ENCODE measurements at regions not wholly inside any gene's neighbourhood (a gene's known extent, or its start where the extent isn't known, plus 50 kb on each side); places are given as distances from the start of the nearest gene placed in this dataset.

DNA sequence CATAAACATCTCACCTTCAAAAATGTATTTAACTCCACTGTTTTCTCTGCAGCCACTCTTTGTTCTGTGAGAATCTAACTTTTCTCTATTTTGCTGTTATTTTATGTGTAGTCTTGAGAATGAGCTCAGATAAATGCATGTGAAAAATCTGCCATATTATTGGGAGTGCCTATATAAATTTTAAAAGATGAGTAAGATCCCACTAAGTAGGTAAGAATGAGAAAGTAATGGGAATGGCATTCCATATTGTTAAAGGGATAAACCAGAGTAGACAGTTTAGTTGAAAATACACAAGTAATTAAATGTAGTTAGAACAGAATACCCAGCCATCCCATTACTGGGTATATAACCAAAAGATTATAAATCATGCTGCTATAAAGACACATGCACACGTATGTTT lies 817.2 kb downstream of the FAM181B start:
- TF ChIP-seq, protein P1, sequence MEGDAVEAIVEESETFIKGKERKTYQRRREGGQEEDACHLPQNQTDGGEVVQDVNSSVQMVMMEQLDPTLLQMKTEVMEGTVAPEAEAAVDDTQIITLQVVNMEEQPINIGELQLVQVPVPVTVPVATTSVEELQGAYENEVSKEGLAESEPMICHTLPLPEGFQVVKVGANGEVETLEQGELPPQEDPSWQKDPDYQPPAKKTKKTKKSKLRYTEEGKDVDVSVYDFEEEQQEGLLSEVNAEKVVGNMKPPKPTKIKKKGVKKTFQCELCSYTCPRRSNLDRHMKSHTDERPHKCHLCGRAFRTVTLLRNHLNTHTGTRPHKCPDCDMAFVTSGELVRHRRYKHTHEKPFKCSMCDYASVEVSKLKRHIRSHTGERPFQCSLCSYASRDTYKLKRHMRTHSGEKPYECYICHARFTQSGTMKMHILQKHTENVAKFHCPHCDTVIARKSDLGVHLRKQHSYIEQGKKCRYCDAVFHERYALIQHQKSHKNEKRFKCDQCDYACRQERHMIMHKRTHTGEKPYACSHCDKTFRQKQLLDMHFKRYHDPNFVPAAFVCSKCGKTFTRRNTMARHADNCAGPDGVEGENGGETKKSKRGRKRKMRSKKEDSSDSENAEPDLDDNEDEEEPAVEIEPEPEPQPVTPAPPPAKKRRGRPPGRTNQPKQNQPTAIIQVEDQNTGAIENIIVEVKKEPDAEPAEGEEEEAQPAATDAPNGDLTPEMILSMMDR (IDR thresholded peaks at IDR 0.05) = no peak

DNA sequence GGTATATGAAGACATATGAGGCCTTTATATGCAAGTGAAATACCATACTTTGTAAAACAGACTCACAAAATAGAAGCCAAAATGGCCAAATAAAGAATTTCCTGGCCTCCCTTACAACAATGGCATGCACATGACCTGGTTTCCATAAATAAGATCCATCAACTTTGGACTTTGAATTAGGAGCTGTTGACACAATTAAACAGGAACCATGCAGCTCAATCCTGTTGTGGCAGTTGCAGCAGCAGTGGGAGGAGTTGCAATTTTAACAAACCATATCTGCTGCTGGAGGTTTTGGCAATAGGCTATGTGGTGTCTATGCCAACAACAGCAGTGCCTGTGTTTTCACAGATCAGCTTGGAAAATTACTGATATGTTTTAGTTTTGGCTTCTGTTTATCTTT lies 818.6 kb downstream of the FAM181B start:
- TF ChIP-seq, protein P1 (IDR thresholded peaks at IDR 0.05) = no peak

DNA sequence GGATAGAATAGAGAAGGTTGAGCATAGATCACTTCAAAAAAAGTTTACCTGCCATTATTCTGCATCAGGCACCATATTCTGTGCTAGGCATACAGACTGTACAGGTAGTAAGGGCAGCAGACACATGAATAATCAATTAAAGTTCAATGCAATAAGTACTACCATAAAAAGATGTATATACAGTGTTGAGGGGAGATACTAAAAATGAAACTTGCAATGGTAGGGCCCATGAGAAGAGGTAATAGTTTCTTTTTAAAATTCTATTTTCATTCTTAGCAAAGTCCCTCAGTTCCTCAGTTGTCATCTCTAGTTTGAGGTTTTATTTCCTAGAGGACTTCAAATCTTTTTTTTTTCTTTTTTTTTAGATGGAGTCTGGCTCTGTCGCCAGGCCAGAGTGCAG lies 819.9 kb downstream of the FAM181B start:
- TF ChIP-seq, protein P1 (IDR thresholded peaks at IDR 0.05) = no peak

DNA sequence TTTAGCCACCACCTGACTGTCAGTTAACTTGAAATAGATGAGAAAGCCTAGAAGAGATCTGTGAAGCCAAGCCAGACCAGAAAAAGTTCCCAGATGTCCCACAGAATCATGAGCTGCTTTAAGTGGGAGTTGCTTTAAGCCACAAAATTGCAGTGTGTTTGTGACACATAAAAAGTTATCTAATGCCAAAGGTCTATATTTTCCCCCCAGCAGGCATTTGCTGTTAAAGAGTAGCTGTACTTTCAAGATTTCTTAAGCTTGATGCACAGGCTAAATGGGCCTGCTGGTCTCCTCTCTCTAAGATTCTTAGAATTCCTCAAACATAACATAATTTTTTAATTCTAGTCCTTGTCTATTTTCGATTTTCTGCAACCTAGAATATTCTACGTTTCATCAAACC lies 825.7 kb downstream of the FAM181B start:
- TF ChIP-seq, protein P1 (IDR thresholded peaks at IDR 0.05) = no peak

DNA sequence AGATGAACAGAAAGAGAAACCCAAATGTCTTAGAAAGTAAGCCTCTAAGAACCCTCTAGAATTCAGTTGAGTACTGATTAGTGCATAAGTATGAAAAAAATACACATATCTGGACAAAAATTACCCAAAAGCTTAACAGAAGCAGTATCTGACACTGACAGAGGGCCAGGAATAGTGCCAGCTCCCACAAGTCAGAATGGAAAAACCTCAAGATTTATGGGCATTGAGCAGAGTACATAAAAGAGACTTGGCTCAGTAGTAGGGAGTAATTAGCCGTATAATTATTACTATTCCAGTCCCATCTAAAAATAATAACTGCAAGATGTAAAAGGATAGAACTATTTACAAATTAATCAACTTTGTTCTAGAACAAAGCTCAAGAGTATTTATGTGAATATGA lies 834.5 kb downstream of the FAM181B start:
- TF ChIP-seq, protein P1 (IDR thresholded peaks at IDR 0.05) = no peak

DNA sequence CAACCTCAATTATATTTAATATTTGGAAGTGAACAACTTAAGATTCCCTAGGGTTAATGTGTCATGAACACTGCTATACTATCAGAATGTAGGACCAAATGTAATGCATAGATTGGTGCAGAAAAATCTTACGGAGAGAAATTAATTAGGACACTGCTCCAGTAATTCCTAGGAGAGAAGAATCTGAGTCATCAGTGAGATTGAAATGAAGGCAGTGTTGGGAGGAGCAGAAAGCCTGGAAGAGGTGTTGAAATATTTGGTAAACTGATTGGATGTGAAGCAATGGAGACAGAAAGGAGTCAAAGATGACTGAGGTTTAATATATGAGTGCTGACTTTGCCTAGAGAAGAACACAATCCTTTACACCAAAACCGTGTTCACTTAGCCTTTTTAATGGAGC lies 836.0 kb downstream of the FAM181B start:
- TF ChIP-seq, protein P1 (IDR thresholded peaks at IDR 0.05) = no peak

DNA sequence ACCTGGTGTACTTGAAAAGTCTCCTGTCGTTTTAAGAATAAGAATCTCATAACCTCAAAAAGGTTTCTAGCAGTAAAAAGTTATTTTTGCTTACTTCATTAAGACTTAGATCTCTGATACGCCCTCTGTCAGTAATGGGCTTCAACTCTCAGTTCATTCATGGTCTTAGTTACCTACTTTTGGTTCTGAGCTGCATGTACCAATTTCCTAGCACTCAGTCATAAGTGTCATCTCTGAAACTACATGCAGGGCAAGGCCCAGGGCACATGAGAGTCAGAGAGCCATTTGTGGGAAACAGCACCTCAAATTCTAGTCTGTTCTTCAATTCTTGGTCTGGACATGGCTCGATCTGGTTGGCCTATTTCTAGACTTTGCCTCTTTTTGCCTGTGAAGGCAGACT lies 838.4 kb downstream of the FAM181B start:
- TF ChIP-seq, protein P1 (IDR thresholded peaks at IDR 0.05) = no peak
